NCI-H2227 (cell line): ENCODE measurements at regions not wholly inside any gene's neighbourhood (a gene's known extent, or its start where the extent isn't known, plus 50 kb on each side); places are given as distances from the start of the nearest gene placed in this dataset.

ENCODE experiments used
- DNase-seq: peaks from one replicate; lab custom pipeline; 2025; ENCODE audit not compliant: unreplicated experiment; lab: John Stamatoyannopoulos, UW

DNA sequence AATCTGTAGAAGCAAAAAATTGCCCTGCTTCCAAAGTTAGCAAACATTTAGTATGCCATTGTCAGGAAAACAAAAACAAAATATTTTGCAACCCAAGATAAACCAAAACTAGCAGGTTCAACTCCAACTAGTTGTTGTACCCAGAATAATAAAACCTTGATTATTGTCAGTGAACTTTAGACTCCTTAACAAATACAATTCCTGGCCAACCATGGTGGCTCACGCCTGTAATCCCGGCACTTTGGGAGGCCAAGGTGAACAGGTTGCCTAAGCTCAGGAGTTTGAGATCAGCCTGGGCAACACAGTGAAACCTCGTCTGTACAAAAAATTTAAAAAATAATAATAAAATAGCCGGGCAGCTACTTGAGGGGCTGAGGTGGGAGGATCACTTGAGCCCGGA is 53.6 kb upstream of the EPCAM start:
- DNase-seq, result no peak

DNA sequence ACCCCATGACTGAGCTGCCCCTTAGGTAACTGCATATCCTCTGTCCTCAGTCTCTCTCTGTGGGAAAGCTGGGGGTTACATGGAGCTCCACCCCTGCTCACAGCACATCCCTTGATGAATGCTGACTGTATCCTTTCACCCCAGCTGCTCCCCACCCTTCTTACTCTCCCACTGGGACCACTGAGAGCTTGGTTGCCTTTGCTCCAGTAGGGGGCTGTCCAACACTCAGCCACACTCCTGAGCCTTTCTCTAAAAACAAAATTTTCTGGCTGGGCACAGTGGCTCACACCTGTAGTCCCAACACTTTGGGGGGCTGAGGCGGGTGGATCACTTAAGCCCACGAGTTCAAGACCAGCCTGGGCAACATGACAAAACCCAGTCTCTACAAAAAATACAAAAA is 55.4 kb upstream of the EPCAM start:
- no peak for DNase-seq

DNA sequence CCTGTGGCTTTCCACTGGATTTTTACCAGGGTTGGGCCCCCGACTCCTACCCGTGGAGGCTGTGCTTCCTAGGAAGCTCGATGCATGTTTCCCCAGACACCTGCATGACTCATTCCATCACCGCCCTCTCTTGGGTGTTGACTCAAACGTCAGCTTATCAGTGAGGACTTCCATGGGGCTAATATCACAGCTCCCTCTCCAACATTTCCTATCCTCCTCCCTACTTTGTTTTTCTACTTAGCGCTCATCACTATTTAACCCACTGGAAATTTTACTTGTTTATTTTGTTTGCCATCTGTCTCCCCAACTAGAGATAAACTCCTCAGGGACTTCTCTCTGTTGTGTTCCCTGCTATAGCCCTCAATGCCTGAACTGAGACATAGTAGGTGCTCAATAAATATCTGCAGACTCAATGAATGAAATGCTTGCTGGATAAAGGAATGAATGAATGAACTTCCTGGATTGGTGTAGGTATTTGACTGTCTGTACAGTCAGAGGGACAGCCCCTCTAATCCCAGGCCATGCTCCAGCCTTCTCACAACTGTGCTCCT is 55.9 kb upstream of the EPCAM start:
- no peak for DNase-seq

DNA sequence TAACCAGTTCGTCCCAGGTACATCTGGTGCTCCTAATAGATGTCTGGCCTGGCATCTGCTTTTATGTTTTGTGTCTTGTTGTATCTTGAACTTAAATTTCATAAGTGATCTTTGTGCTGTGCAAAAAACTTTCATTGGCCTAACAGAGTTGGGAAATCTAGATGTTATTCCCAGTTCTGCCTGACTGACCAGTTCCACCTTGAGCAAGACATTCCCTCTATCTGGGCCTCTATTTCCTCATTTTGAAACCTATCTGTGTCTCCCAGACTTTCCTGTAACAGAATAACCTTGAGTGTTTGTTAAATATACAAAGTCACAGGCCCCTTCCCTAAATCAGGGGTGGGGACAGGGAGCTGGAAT is 56.6 kb upstream of the EPCAM start:
- DNase-seq, result no peak

DNA sequence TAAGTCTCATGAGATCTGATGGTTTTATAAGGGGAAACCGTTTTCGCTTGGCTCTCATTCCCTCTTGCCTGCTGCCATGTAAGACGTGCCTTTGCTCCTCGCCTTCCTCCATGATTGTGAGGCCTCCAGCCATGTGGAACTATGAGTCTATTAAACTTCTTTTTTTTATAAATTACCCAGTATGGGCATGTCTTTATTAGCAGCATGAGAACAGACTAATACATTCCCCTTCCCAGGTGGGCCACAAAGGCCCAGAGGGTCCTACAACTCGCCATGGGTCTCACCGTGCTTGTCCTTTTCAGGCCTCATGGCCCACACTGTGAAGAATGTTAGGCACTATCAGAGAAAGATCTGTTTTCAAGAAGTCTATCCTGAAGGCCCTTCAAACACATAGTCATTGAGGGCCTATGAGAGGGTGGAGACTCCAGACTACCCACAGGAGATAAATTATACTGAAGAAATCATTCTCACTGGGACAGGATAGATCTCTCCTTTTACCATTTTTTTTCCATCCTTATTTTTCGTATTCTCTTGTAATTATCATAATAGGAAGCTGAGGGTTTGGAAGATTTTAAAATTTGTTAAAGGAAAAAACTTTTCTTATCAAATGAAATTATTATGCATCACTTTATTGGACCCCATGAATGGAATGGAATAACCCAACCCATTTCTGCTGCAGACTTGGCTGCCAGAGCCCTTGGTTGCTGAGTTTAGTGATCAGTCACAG is 57.2 kb upstream of the EPCAM start:
- no peak for DNase-seq

DNA sequence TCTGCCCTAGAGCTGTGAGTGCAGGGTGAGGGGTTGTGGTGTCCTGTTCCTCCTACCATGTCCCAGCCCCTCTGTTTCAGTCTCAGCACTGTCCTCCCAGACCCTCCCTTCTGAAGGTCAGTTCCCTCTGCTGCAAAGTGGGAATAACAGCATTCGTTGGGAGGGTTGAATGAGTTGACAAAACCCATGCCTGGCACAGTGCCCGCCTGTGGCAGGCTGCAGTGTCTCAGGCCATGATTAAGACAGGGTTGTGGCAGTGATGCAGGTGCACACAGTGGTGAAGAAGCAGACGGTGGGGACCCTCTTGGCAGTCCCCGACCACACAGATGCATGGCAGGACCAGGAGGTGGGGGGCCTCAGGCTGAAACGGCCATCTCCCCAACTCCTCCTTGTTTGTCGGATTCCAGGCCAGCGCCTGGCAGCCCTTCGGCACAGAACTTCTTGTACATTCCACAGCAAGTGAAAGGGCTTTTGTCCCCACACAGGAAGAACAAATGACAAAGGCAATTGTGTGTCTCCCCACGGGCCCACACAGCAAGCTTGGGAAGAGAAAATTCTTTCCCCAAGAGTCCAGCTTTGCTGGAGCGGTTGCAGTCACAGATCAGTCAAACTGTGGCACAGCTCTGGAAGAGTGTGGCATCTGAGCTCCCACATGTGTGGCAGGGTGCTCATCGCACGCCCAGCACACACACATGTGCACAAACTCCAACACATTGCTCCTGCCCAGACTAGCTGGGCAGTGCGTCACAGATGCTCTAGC is 58.1 kb upstream of the EPCAM start:
- DNase-seq, result no peak

DNA sequence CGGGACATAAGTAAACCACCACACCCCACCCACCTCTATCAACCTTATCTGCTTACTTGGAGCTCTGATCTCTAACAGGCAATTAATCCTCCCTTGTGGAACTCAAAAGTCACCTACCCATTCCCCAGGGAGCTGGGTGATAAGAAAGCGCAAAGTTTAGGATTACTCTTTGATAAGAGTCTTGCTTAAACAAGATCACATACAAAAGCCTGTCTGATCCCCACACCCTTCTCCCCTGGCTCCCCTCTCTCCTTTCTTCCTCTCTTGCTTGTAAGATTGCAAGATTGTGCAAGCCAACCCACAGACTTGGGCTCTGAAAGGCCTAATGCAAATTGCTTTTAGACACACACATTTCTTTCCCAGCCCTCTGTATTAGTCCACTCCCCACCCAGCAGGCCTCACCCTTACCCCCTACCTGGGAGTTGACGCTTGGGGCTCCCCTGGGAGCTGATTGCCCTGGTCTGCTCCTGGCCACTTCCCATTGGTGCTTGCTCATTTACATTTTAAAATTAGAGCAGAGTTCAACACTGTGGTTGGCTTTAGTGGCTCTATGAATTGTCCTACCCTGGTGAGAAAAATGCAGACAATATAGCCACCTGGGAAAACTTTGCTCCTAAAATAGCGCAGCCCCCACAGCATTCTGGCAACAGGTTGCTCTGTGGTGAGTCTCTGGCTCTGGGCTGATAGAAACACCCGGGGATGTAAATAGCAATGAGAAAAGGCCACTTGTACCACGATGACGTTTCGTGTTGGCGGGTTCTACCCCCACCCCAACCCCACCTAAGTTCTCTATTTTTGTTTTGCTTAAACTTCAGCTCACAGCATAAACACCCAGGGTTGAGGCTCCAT is 58.9 kb upstream of the EPCAM start:
- no peak for DNase-seq

DNA sequence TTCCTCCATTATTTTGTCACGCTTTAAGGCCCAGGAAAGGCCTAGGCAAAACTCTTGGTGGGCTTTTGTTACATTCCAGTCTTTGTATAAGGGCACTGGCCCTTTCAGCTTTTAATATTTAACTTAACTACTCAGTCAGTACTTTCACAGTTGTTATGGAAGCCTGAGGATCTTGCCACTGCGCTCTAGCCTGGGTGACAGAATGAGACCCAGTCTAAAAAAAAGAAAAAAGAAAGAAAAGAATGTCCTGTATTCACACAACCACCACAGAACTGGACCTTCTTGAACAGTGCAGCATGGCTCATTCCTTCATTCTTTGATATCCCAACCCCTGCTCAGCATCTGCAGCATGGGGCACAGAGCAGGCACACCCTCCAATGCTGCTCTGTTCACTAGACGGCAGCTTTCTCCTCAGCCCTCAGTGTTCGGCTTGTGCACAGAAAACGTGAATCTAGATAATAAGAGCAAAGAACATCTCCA is 59.6 kb upstream of the EPCAM start:
- no peak for DNase-seq

DNA sequence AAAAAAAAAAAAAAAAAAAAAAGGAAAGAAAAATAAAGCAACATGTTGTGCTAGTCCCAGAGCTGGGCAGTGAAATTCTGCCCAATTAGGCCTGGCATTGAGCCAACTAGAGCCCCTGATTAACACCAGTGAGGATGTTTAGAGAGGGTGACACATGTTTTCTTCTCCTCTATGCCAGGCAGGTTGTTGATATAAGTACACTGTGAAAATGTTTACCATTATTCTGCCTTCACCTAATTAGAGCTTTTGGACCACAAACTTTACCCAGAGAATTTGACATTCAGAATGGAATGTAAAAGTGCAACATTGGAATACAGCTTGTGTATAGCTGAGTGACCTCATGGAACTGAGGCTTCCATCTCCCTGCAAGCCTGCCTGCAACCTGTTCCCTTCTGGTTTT is 62.0 kb upstream of the EPCAM start:
- DNase-seq, result peak; percentile 87

DNA sequence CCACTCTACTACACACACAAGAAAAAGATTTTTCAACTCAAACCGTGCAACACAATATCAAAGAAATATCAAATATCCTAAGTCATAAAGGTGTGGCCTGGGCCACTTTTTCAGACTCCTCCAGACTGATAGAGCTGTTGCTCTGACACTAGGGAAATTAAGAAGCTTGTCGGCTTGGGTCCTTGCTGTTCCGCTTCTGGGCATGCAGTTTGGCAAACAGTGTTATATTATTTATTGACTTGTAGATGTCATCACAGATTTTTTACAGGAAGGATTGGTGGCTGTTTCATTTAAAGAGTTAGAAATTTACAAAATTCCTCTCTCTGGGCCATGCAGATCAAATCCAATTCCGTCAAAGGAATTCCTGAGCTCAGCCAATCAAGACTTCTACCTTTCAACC is 64.5 kb upstream of the EPCAM start:
- DNase-seq, result no peak

DNA sequence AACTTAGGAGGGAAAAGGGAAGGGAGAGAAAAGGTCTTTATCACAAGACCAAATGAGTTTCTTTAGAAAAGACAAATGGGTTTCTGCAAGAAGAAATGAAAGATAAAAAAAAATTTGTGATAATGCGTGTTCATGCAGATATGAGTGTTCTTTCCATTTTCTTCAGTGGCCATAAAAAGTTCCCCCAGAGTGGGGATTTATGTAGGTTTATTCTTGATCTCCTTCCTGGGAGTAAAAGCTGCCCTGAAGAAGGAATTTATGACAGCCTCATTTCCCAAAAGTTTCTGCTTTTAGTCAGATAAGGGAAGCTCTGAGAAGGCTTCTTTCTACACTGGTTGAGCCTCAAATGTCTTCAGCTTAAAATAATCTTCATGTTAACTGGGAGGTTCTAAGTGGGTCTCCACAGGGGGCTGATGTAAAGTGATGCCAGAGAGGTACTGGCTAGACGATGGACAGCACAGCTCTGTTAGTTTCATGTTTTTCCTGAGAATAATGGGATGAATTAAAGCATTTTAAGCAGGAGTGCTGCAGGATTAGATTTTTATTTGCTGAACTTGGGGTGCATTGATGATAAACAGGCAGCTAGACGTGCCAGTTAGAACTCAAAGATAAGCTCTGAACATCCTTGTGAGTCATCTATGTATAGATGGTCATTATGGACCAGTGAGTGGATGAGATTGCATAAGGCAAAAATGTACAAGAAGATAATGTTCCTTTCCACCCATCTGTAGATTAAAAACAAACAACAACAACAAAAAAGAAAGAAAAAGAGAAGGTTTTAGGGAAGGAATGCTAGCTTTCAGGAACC is 65.6 kb upstream of the EPCAM start:
- peak; percentile 11 for DNase-seq

DNA sequence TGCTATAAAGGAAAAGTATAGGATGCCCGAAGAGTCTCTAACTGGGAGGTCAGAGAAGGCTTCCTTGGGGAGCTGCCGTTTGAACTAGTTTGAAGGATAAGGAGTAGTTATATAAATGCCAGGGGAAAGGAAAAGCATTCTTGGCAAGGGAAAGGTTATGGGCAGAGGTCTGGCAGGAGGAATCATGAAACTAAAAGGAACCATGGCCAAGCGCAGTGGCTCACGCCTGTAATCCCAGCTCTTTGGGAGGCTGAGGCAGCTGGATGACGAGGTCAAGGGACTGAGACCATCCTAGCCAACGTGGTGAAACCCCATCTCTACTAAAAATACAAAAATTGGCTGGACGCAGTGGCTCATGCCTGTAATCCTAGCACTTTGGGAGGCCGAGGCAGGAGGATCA is 66.8 kb upstream of the EPCAM start:
- DNase-seq, result no peak

DNA sequence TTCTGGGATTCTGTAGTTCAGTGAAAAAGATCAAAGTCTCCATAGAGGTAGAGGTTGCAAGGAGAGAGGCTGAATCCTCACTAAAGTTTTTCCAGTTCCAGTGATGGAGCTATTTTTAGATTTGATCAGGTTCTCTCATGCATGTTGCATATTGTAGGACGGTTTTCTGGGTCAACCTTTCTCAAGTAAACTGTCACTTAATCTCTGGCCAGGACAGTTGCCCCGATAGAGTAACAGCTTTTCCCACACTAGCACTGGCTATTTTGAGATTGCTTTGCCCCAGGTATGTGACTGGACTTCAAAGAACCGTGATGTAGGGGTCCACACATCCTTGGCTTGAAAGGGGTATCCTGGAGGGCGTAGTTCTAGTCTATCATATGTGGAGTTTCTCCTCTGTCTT is 67.4 kb upstream of the EPCAM start:
- no peak for DNase-seq

DNA sequence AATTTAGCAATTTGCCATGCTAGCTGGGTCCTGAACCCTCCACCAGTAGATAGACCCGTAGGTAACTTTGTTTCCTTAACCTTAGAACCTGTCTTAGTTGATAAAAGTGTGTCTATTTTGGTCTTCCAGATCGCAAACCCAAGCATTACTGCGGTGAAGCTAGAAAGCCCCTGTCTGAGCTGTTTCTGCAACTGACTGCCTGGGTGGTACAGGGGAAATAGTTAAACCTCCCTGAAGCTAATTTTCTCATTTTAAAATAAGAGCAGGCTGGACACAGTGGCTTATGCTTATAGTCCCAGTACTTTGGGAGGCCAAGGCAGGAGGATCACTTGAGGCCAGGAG is 67.9 kb upstream of the EPCAM start:
- DNase-seq, result no peak

DNA sequence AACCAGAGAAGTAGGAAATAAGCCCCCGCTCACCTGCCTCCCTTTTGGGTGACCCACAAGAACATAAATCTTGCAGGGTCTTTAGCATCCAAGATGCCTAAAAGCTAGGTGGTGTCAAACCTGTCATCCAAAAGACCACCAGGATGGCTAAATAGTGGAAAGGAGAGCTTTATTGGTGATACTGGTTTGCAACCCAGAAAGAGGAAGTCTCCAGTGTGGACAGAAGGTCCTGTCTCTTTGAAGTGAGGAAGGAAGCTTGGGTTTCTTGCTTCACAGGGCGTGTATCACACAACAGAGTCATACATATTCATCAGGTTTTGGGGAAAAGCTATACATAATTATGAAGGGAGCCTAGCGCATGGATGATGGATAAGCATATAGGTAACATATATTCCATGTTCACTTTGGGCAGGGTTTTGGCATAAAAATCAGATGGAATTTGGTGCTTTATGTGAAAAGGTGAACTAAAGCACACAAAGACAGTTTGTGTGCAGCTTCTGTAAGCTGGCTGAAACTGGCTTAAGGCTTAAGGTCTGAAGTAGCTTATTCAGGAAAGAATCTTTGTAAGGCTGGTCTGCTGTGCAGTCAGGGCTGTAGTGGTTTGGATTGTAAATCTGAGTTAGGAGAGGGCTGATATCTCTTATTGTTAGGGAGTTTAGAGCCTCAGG is 68.4 kb upstream of the EPCAM start:
- DNase-seq, result no peak

DNA sequence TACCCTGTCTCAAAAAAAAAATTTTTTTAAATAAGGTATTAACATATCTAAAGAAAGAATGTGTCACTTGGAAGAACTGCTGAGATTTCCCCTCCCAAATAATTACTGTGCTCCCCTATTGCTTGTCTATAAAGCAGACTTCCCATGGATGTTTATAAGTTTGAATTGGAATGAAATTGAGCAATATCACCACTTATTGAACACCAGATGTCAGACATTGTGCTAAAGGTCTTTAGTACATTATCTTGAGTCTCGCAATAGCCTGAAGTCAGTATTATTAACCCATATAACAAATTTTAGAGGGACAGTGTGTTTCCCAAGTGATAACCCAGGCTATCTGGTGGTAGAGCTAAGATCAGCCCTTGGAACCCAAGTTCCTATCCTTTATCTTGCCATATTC is 69.0 kb upstream of the EPCAM start:
- DNase-seq, result no peak

DNA sequence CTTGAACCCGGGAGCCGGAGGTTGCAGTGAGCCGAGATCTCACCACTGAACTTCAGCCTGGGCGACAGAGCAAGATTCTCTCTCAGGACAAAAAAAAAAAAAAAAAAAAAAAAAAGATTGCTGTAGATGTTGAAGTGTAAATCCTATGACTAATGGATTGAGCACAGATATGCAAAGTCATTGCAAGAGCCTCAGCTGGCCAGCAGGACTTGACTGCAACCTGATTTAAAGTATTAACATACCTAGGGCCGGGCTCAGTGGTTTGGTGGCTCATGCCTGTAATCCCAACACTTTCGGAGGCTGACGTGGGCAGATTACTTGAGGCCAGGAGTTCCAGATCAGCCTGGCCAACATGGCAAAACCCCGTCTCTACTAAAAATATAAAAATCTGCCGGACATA is 69.6 kb upstream of the EPCAM start:
- DNase-seq, result no peak

DNA sequence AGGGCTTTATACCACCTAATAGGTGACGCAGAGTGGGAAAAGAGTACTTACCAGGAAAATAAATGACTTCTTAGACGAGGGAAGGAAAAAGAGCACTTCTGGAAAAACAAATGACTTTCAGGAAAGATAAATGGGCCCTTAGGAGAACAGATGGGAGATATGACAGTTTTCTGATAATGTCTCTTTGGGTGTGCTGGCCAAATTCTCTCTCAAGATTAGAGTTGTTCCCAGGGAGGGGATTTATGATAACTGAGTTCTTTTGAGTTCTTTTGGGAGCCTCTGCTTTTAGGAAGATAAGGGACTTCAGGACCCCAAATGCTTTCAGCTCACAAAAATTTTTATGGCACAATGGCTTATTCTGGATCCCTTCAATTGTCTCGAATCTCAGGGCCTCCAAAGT is 70.3 kb upstream of the EPCAM start:
- DNase-seq, result no peak

DNA sequence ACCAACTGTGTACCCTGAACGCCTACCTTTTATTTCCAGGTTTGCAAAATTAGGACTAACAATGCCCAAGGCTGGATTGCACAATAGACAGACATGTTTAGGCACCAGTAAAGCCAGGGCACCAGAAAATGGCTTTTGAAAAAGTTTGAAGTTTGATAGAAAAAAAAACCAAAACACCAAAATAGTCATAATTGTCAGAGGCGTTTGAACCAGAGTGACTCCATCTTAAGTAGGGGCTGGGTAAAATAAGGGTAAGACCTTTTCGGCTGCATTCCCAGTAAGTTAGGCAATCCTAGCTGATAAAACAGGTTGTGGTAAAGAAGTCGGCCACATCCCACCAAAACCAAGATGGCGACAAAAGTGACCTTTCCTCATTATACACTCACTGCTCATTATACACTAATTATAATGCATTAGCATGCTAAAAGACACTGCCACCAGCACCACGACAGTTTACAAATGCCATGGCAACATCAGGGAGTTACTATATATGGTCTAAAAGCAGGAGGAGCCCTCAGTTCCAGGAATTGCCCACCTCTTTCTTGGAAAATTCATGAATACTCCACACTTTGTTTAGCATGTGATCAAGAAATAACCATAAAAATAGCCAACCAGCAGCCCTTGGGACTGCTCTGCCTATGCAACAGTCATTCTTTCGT is 71.2 kb upstream of the EPCAM start:
- no peak for DNase-seq
